Renal pelvis (tissue), 1 donor: ENCODE measurements at regions not wholly inside any gene's neighbourhood (a gene's known extent, or its start where the extent isn't known, plus 50 kb on each side); places are given as distances from the start of the nearest gene placed in this dataset.

ENCODE experiments used
- DNase-seq: peaks from one replicate; pipeline ENCODE4 v3.0.0-alpha.2; 2013

DNA sequence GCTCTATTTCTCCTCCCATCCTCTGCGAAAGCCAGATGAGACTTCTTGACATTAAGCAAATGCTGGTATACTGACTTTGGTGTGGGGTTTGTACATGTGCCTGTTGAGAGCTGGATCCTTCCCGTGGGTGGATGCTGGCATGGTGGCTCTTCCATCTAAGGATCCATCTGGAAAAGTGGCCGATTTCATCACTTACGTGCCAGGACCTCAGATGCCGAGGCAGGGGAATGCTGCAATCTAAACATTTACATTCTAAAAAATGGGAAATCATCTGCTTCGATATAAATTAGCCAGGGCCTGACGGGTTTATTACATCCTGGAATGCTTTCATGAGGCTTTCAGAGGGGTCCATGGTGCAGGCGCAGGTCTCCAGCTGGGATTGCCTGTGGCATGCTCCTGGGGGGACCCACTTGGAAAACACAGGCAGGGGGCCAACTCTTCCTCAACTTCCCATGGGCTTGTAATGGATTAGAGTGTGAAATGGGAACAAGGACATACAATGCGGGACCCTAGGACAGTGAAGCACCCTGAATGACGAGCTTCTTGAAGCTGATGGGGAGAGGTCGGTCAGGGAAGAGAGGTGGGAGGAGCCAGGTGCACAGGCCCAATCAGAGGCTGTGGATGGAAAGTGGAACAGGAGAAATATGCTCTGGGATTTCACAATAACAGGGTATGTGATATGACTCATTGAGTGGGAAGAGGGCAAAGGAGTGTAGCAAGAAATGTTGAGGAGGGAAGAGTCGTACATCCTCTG, 105.5 kb upstream of the PITX1 start:
- peak; percentile 45 for DNase-seq

DNA sequence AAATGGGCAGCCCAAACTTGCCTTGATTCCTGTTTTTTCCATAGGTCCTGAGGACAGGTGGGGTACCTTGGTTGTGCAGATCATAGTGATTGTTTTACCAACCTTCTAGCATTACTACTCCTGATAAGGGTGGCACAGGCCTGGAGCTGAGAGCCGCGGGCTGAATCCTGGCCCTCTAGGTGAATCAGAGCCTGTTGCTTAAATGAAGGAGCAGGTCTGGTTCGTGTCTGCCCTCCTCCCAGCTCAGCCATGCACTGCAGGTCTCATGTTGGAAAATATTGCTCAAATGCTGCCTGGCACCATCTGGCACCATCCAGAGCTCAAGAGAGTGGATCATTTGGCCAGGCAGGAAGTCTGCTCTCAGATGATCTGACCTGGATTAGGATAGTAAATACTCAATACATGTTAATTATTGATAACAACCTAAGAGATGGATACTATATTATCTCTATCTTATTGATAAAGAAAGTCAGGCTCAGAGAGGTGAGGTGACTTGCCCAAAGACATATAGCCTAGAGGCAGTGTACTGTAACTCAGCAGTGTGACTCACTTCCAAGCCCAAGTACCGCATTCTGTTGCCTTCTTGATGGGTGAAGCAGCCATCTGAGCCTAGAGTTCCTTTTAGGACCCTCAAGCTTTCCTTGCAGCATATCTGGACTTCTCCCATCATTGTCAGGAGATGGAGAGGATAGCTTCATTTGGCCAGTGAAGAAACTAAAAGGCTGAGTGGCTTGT, 104.3 kb upstream of the PITX1 start:
- no peak for DNase-seq

DNA sequence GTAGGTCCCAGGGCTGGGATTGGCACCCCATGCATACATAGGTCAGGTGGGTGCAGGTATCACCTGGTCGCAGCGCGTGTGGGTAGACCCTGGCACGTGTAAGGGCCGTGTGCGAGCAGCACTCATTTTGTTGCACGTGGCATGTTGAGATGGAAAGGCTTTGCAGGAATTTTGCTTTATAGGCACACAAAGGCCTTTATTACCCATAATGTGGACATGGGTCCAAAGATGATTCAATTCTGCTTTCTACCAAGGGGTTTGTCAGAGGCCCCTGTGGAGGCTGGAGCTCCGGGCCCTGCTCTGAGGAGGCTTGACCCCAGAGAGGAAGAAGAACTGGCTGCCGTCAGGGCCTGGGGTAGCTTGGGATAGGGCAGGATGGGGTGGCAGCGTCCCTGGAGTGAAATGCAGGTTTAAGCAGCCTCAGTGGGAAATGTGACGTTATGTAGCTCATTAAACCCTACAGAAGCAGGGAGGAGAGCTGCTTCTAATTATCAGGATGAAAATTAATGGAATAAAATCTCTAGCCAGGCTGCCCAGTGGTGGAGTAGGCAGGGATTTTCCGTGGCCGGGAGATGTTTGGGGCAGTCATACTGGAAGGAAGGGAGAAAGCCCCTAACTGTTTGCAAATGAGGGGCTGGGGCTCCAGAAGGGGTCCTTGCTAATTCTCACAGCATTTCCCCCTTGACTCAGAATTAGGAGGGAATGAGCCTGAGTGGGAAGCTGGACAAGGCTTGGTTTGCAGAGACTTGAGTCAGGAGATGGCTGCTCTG, 103.3 kb upstream of the PITX1 start:
- DNase-seq: no peak

DNA sequence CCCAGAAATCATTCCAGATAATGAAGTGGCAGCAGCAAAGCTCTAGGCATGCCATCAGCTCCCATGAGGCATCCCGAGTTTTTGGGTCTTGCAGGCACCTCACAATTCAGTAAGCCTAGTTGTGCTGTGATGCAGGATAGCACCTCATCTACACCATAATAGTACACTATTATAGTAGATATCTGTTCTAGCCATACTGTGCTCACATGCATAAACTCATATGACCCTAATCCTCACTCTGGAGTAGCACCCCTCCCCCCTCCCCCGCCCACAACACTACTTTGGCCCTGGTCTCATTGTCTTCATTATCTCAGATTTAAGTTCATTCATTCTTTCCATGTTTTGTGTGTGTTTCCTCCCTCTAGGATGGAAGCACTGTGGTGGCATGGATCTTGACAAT, 102.5 kb upstream of the PITX1 start:
- DNase-seq: no peak

DNA sequence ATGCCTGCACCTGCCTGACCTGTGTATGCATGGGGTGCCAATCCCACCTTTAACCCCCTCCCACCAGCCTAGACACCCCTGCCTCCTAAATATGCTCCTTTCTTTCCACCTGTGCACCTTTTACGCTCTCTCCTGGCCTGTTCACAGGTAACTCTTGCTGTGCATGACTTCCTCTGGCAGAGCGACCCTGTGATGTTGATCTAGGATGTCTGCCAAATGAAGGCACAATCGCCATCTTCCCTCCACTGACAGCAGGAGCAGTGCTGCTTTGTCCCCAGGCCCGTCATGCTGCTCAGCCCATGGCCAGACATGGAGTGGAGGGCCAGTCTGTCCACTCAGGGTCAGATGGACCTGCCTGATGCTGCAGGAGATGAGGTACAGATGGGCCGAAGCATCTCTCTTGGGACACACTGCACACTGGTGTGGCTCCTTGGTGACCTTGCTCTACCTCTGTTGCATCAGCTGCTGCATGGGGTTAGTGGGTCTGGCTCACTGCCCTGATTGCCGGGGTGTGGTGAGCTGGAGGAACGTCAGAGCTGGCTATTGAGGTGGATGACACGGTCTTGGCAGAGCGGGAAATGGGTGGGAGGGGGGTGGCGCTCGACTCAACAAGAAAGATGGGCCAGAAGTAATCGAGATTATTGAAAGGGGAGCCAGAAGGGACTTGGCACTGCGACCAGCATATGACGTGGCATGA, 101.7 kb upstream of the PITX1 start:
- DNase-seq: no peak

GRCh38 chr5:135134691-135135381, 100.8 kb upstream of the PITX1 start:
- DNase-seq: no peak

GRCh38 chr5:135133698-135134515, 99.9 kb upstream of the PITX1 start:
- no peak for DNase-seq

DNA sequence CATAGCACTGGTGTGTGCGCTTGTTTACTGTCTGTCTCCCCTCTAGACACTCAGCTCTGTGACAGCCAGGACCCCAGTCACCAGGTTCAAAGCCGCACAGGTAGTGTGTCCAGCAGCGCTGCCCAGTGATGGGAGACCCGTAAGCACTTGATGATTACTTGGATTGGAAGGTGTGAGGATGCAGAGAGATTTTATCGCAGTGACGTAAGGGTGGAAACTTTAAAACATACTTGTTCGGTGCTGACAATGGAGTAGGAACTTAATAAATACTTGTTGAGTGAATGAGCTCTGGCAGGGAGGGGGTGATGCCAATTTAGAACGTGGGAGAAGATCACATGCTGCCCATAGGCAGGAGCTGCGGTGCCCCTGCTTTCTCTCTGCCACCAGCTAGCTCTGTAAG, 99.2 kb upstream of the PITX1 start:
- no peak for DNase-seq

- no peak for DNase-seq
Observed at GRCh38 chr5:135131801-135132680, 98.0 kb upstream of the PITX1 start.

GRCh38 chr5:135130261-135131215, 96.5 kb upstream of the PITX1 start:
- no peak for DNase-seq

GRCh38 chr5:135129307-135129706, 95.3 kb upstream of the PITX1 start:
- no peak for DNase-seq

GRCh38 chr5:135128361-135128760, 94.3 kb upstream of the PITX1 start:
- DNase-seq: no peak

- DNase-seq: no peak
Observed at GRCh38 chr5:135127439-135128240, 93.6 kb upstream of the PITX1 start.

DNA sequence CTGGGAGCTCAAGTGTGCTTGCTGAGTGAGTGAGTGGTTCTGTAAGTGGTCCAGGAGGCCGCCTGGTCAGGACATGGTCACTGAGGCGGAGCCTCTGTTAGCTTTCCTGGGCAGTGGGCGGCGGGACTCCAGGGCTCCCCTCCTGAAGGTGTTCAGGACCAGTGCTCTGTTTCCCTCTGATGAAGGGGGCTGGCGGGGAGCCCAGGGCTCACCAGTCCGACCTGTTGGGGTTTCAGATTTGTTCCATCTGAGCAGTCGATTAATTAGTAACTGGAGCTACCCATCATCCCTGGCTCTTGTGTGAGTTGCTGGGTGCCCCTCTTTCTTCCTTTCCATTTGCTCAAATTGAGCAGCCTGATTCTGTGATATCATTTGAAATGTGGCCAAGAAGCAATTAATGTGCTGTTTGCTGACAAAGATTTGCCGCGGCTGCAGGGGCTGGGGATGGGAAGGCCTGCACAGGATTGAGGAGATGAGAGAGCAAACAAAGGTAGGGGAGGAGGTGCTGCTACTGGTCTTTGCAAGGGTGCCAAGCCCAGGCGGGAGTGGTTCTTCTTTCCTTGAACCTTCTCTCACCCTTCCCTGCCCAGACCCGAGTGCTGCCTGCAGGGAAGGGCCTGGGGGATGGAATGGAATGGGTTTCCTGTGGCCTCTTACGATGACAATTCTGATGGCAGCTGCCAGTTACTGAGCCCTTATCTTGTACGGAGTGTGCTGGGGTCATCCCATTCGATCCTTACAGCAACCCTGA, 92.8 kb upstream of the PITX1 start:
- peak; percentile 62 for DNase-seq

GRCh38 chr5:135124724-135125123, 90.7 kb upstream of the PITX1 start:
- no peak for DNase-seq

GRCh38 chr5:135124128-135124527, 90.1 kb upstream of the PITX1 start:
- no peak for DNase-seq

- DNase-seq: no peak
Observed at GRCh38 chr5:135122797-135123196, 88.8 kb upstream of the PITX1 start.
